ENCODE measurements at regions not wholly inside any gene's neighbourhood (a gene's known extent, or its start where the extent isn't known, plus 50 kb on each side); places are given as distances from the start of the nearest gene placed in this dataset.

GRCh38 chr10:83252169-83252568 is 887.1 kb upstream of the GHITM start:
- FAIRE-seq (no peak), DNase-seq (ENCODE audit: low read depth, low spot score) (no peak)
- no peaks in the 10 kb centered on the region for H3K27me3 ChIP-seq (ENCODE audit: control insufficient read depth, extremely low read depth, insufficient read depth, low read length)
- no peaks in the 10 kb centered on the region for H3K79me2 ChIP-seq (ENCODE audit: control insufficient read depth, insufficient read depth, low read length)
- H3K4me2 ChIP-seq (ENCODE audit: control insufficient read depth, extremely low read depth, insufficient read depth, low read depth, low read length), result no peak overlapping the region
- no peaks in the 10 kb centered on the region for H3K36me3 ChIP-seq (ENCODE audit: control insufficient read depth in 2 of 2, extremely low read depth in 1 of 2, insufficient read depth in 2 of 2, low read length in 2 of 2)
- no peaks in the 10 kb centered on the region for H3K9me3 ChIP-seq (ENCODE audit: control insufficient read depth, low read depth, low read length)
- H4K20me1 ChIP-seq (ENCODE audit: control insufficient read depth, extremely low read depth, insufficient read depth, low read length), result no peaks in the 10 kb centered on the region
- TF ChIP-seq CTCF (optimal IDR thresholded peaks at IDR 0.05 in 1 of 3, IDR thresholded peaks at IDR 0.05 in 1 of 3, conservative IDR thresholded peaks at IDR 0.05 in 1 of 3; ENCODE audit: extremely low read depth in 1 of 3, insufficient read depth in 2 of 3, low read length in 3 of 3) (no peak), EZH2 (IDR thresholded peaks at IDR 0.05; ENCODE audit: low read length) (no peak)
- H3K27ac ChIP-seq (ENCODE audit: control insufficient read depth, insufficient read depth, low read length), result no peak overlapping the region
- H2AFZ ChIP-seq (ENCODE audit: control insufficient read depth, low read length), result no peak overlapping the region
- H3K9ac ChIP-seq (ENCODE audit: control insufficient read depth, extremely low read depth, insufficient read depth, low read length), result no peak overlapping the region
- H3K9me1 ChIP-seq (ENCODE audit: control insufficient read depth, extremely low read depth, insufficient read depth, low read length), result no peaks in the 10 kb centered on the region
- no peak overlapping the region for H3K4me3 ChIP-seq (ENCODE audit: control insufficient read depth in 2 of 3, extremely low read depth in 1 of 3, insufficient read depth in 2 of 3, low read depth in 1 of 3, low read length in 3 of 3)
- no peaks in the 10 kb centered on the region for H3K4me1 ChIP-seq (ENCODE audit: control insufficient read depth, extremely low read depth, insufficient read depth, low read length)
- dilution Hi-C loops (cut with MboI; ENCODE audit: extremely low pct_ligation_motif_present, low sequenced_read_pairs), result no loop called here

- DNase-seq (ENCODE audit: low read depth, low spot score), result no peak
- no peak overlapping the region for H3K4me3 ChIP-seq (ENCODE audit: control insufficient read depth in 2 of 3, extremely low read depth in 1 of 3, insufficient read depth in 2 of 3, low read depth in 1 of 3, low read length in 3 of 3)
- H3K79me2 ChIP-seq (ENCODE audit: control insufficient read depth, insufficient read depth, low read length), result no peaks in the 10 kb centered on the region
- H3K9me3 ChIP-seq (ENCODE audit: control insufficient read depth, low read depth, low read length), result no peaks in the 10 kb centered on the region
- FAIRE-seq, result no peak
- H3K4me1 ChIP-seq (ENCODE audit: control insufficient read depth, extremely low read depth, insufficient read depth, low read length), result no peaks in the 10 kb centered on the region
- H3K27ac ChIP-seq (ENCODE audit: control insufficient read depth, insufficient read depth, low read length), result no peak overlapping the region
- no peaks in the 10 kb centered on the region for H3K36me3 ChIP-seq (ENCODE audit: control insufficient read depth in 2 of 2, extremely low read depth in 1 of 2, insufficient read depth in 2 of 2, low read length in 2 of 2)
- no peak for TF ChIP-seq EZH2 (IDR thresholded peaks at IDR 0.05; ENCODE audit: low read length)
- no peak for TF ChIP-seq CTCF (optimal IDR thresholded peaks at IDR 0.05 in 1 of 3, IDR thresholded peaks at IDR 0.05 in 1 of 3, conservative IDR thresholded peaks at IDR 0.05 in 1 of 3; ENCODE audit: extremely low read depth in 1 of 3, insufficient read depth in 2 of 3, low read length in 3 of 3)
- no peak overlapping the region for H3K9ac ChIP-seq (ENCODE audit: control insufficient read depth, extremely low read depth, insufficient read depth, low read length)
- no peaks in the 10 kb centered on the region for H4K20me1 ChIP-seq (ENCODE audit: control insufficient read depth, extremely low read depth, insufficient read depth, low read length)
- H2AFZ ChIP-seq (ENCODE audit: control insufficient read depth, low read length), result no peak overlapping the region
- dilution Hi-C loops (cut with MboI; ENCODE audit: extremely low pct_ligation_motif_present, low sequenced_read_pairs), result no loop called here
- no peaks in the 10 kb centered on the region for H3K27me3 ChIP-seq (ENCODE audit: control insufficient read depth, extremely low read depth, insufficient read depth, low read length)
- H3K9me1 ChIP-seq (ENCODE audit: control insufficient read depth, extremely low read depth, insufficient read depth, low read length), result no peaks in the 10 kb centered on the region
- H3K4me2 ChIP-seq (ENCODE audit: control insufficient read depth, extremely low read depth, insufficient read depth, low read depth, low read length), result no peak overlapping the region
Measured at GRCh38 chr10:83252596-83252995, 886.7 kb upstream of the GHITM start.

Measured in keratinocyte (primary cell).